ENCODE measurements at regions not wholly inside any gene's neighbourhood (a gene's known extent, or its start where the extent isn't known, plus 50 kb on each side); places are given as distances from the start of the nearest gene placed in this dataset.
"Not testable (repeated sequence)": the region's sequence is repeated elsewhere in the genome, so short reads cannot be mapped to it uniquely, and the experiment has no call there.

- no peak for DNase-seq
Measured at GRCh38 chr1:79519084-79519760, 512.7 kb upstream of the ADGRL4 start.

- no peak for DNase-seq
Measured at GRCh38 chr1:79517470-79518224, 511.1 kb upstream of the ADGRL4 start.

GRCh38 chr1:79507770-79508169 is 501.2 kb upstream of the ADGRL4 start:
- no peak for DNase-seq

- DNase-seq: no peak
Measured at GRCh38 chr1:79501153-79501552, 494.6 kb upstream of the ADGRL4 start.

- DNase-seq: no peak
Measured at GRCh38 chr1:79499541-79499940, 493.0 kb upstream of the ADGRL4 start.

GRCh38 chr1:79497193-79497773 is 490.8 kb upstream of the ADGRL4 start:
- peak; percentile 20 for DNase-seq

GRCh38 chr1:79496129-79496528 is 489.6 kb upstream of the ADGRL4 start:
- DNase-seq: no peak

- not testable (repeated sequence) for DNase-seq
Measured at GRCh38 chr1:79493702-79494101, 487.2 kb upstream of the ADGRL4 start.

GRCh38 chr1:79488572-79489121 is 482.1 kb upstream of the ADGRL4 start:
- DNase-seq: not testable (repeated sequence)

GRCh38 chr1:79478728-79479373 is 472.3 kb upstream of the ADGRL4 start:
- no peak for DNase-seq

- DNase-seq: no peak
Measured at GRCh38 chr1:79478160-79478559, 471.6 kb upstream of the ADGRL4 start.

GRCh38 chr1:79472067-79472656 is 465.6 kb upstream of the ADGRL4 start:
- DNase-seq: no peak

- no peak for DNase-seq
Measured at GRCh38 chr1:79469139-79469538, 462.6 kb upstream of the ADGRL4 start.

GRCh38 chr1:79460773-79461436 is 454.4 kb upstream of the ADGRL4 start:
- DNase-seq: no peak

- DNase-seq: no peak
Measured at GRCh38 chr1:79457562-79458224, 451.2 kb upstream of the ADGRL4 start.

GRCh38 chr1:79448426-79448825 is 441.9 kb upstream of the ADGRL4 start:
- DNase-seq: no peak

- no peak for DNase-seq
Measured at GRCh38 chr1:79441238-79441637, 434.7 kb upstream of the ADGRL4 start.

- DNase-seq: no peak
Measured at GRCh38 chr1:79437540-79437939, 431.0 kb upstream of the ADGRL4 start.

- no peak for DNase-seq
Measured at GRCh38 chr1:79431340-79431739, 424.8 kb upstream of the ADGRL4 start.

GRCh38 chr1:79430437-79430836 is 423.9 kb upstream of the ADGRL4 start:
- DNase-seq: no peak

GRCh38 chr1:79422726-79423125 is 416.2 kb upstream of the ADGRL4 start:
- DNase-seq: no peak

- DNase-seq: no peak
Measured at GRCh38 chr1:79398501-79398900, 392.0 kb upstream of the ADGRL4 start.
